GM10266 (cell line): ENCODE measurements at regions not wholly inside any gene's neighbourhood (a gene's known extent, or its start where the extent isn't known, plus 50 kb on each side); places are given as distances from the start of the nearest gene placed in this dataset.
"Not testable (repeated sequence)": the region's sequence is repeated elsewhere in the genome, so short reads cannot be mapped to it uniquely, and the experiment has no call there.

ENCODE experiments used
- DNase-seq: peaks from one replicate; pipeline ENCODE4 v3.0.0; 2012; ENCODE audit errors: extremely low spot score
- CTCF ChIP-seq: IDR thresholded peaks from 2 replicates; pipeline ENCODE4 v1.5.1; 2012; ENCODE audit warnings: mild to moderate bottlenecking, low read depth; ENCODE audit not compliant: control insufficient read depth, insufficient read depth; ENCODE audit errors: missing control alignments

GRCh38 chr5:114118511-114118910 lies 243.4 kb upstream of the KCNN2 start:
- no peak for TF ChIP-seq CTCF
- no peak for DNase-seq

- TF ChIP-seq CTCF, result no peak
- DNase-seq, result no peak
Observed at GRCh38 chr5:114120166-114120565, 241.7 kb upstream of the KCNN2 start.

GRCh38 chr5:114122852-114123251 lies 239.0 kb upstream of the KCNN2 start:
- DNase-seq, result no peak
- TF ChIP-seq CTCF, result no peak

- DNase-seq, result no peak
- TF ChIP-seq CTCF, result no peak
Observed at GRCh38 chr5:114123654-114124053, 238.2 kb upstream of the KCNN2 start.

- no peak for TF ChIP-seq CTCF
Observed at GRCh38 chr5:114146398-114146797, 215.5 kb upstream of the KCNN2 start.

GRCh38 chr5:114148253-114148652 lies 213.6 kb upstream of the KCNN2 start:
- DNase-seq, result no peak
- no peak for TF ChIP-seq CTCF

More at GRCh38 chr5:114146398-114146797, 215.5 kb upstream of the KCNN2 start:
- DNase-seq, result no peak

GRCh38 chr5:114148728-114149127 lies 213.1 kb upstream of the KCNN2 start:
- DNase-seq, result not testable (repeated sequence)

GRCh38 chr5:114152656-114153360 lies 209.1 kb upstream of the KCNN2 start:
- no peak for DNase-seq
- no peak for TF ChIP-seq CTCF
